Transverse colon (tissue), 4 donors: ENCODE measurements at regions not wholly inside any gene's neighbourhood (a gene's known extent, or its start where the extent isn't known, plus 50 kb on each side); places are given as distances from the start of the nearest gene placed in this dataset.
"Not testable (repeated sequence)": the region's sequence is repeated elsewhere in the genome, so short reads cannot be mapped to it uniquely, and the experiment has no call there.

ENCODE experiments used
- DNase-seq: peaks from one replicate; pipeline ENCODE4 v3.0.0-alpha.2; 2019
- H3K27ac ChIP-seq, 4 donors: fragments of 200-600 bp; sonication (generic); 2 replicates each; pipeline ENCODE4 v1.5.1; 2016 to 2018; ENCODE audit warnings: inconsistent platforms in 4 of 4
- H3K27me3 ChIP-seq: fragments of 200-600 bp; sonication (generic); 2 replicates; pipeline ENCODE4 v1.5.1; 2017; ENCODE audit warnings: inconsistent platforms
- H3K36me3 ChIP-seq, 4 donors: fragments of 200-600 bp; sonication (generic); 2 replicates each; pipeline ENCODE4 v1.5.1; 2017 to 2019; ENCODE audit warnings: inconsistent platforms in 4 of 4
- H3K4me1 ChIP-seq, 4 donors: fragments of 200-600 bp; sonication (generic); 2 replicates each; pipeline ENCODE4 v1.5.1; 2017 to 2020; ENCODE audit warnings: inconsistent platforms in 4 of 4
- H3K4me3 ChIP-seq, 4 donors: fragments of 200-600 bp; sonication (generic); 1 replicate in 1 of 4; 2 replicates in 3 of 4; pipeline versions ENCODE4 v1.5.1 to v1.6.1; 2017 to 2019; ENCODE audit warnings: inconsistent platforms in 4 of 4
- H3K9me3 ChIP-seq, 2 donors: fragments of 200-600 bp; sonication (generic); 2 replicates each; pipeline ENCODE4 v1.5.1; 2017 to 2019; ENCODE audit warnings: inconsistent platforms in 2 of 2
- EP300 ChIP-seq: sonication (generic); formaldehyde crosslinking; IDR thresholded peaks from one replicate; pipeline ENCODE4 v1.6.1; 2017; ENCODE audit warnings: antibody characterized with exemption, low read depth
- POLR2A ChIP-seq: fragments of 450-650 bp; IDR thresholded peaks from one replicate; pipeline ENCODE4 v1.6.1; 2016; ENCODE audit warnings: antibody characterized with exemption, mild to moderate bottlenecking, moderate library complexity
- POLR2AphosphoS5 ChIP-seq, 3 donors: sonication (generic); formaldehyde crosslinking; IDR thresholded peaks; one replicate each; pipeline ENCODE4 v1.6.1; 2016; ENCODE audit warnings: antibody characterized with exemption in 3 of 3
- WGBS, 2 donors: methylation state at CpG; one replicate each; pipeline ENCODE4 v1.1.5; 2018; ENCODE audit warnings: low coverage in 1 of 2; 5-methylcytosine and 5-hydroxymethylcytosine counted together
- in situ Hi-C, 4 donors: fragments of 200-750 bp; cut with MboI; loops; one replicate each; pipeline versions ENCODE4 v1.15.0 to v1.15.1; 2017; ENCODE audit warnings: low sequenced_read_pairs in 3 of 4, low pct_ligation_motif_present in 1 of 4, low pct_unique_long_range_greater_than_20kb in 1 of 4
- intact Hi-C: fragments of 100-400 bp; cut with DNase I; formaldehyde crosslinking; loops from one replicate; pipeline ENCODE4 v1.15.1; 2023; ENCODE audit warnings: low total_unique reads
- TF ChIP-seq, protein P1 (sequence below), 5 experiments: fragments of 200-600 bp in 3 of 5; fragments of 450-650 bp in 2 of 5; sonication (generic) in 3 of 5; IDR thresholded peaks; 1 replicate in 2 of 5; 2 replicates in 3 of 5; pipeline ENCODE4 v1.5.1; 2016 to 2017; ENCODE audit warnings: antibody characterized with exemption in 5 of 5, inconsistent platforms in 3 of 5, mild to moderate bottlenecking in 2 of 5, moderate library complexity in 1 of 5

DNA sequence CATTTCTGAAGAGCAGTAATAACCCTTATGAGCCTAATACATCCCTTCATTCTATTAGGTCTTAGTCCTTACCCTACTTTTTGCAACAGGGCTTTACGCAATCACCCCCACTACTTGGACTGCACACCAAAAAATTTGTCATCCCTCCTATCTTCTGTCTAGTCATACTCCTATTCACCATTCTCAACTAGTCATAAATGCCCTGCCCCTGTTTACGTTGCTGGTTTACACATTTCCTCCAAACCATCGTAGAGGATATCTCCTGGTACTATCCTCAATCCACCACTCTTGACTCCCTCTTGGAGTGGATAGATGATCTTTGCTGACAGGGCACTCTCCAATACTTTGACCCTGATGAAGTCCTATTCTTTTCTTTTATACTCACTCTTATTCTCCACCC lies 98.2 kb upstream of the CCNG1 start:
- no peak for DNase-seq
- Histone ChIP-seq H3K27ac (no peak overlapping the region), H3K27me3 (no peaks in the 10 kb centered on the region), H3K9me3 (no peaks in the 10 kb centered on the region), H3K4me3 (no peak overlapping the region), H3K4me1 (no peaks in the 10 kb centered on the region), H3K36me3 (no peaks in the 10 kb centered on the region)
- in situ Hi-C loops, result loop anchor here in 1 of 4 donors (25.0 kb wide), 1 partner anchor 1777 kb away; no protein-coding TSS in a partner anchor
- WGBS, 2 donors, result 43 to 100% methylated on average over 1 to 3 of the region's 3 CpGs
- TF ChIP-seq POLR2AphosphoS5 (IDR thresholded peaks at IDR 0.05) (no peak), EP300 (no peak), POLR2A (no peak)
- TF ChIP-seq, protein P1, sequence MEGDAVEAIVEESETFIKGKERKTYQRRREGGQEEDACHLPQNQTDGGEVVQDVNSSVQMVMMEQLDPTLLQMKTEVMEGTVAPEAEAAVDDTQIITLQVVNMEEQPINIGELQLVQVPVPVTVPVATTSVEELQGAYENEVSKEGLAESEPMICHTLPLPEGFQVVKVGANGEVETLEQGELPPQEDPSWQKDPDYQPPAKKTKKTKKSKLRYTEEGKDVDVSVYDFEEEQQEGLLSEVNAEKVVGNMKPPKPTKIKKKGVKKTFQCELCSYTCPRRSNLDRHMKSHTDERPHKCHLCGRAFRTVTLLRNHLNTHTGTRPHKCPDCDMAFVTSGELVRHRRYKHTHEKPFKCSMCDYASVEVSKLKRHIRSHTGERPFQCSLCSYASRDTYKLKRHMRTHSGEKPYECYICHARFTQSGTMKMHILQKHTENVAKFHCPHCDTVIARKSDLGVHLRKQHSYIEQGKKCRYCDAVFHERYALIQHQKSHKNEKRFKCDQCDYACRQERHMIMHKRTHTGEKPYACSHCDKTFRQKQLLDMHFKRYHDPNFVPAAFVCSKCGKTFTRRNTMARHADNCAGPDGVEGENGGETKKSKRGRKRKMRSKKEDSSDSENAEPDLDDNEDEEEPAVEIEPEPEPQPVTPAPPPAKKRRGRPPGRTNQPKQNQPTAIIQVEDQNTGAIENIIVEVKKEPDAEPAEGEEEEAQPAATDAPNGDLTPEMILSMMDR (IDR thresholded peaks at IDR 0.05), result no peak
- intact Hi-C loops, result no loop called here

DNA sequence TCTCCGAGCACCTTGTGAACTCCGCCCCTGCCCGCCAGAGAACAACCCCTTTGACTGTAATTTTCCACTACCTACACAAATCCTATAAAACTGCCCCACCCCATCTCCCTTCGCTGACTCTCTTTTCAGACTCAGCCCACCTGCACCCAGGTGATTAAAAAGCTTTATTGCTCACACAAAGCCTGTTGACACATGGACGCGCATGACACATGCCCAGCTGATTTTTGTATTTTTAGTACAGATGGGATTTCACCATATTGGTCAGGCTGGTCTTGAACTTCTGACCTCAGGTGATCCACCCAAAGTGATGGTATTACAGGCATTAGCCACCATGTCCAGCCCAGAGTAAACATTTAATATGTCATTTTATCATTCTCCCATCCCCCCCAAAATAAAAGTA lies 97.0 kb upstream of the CCNG1 start:
- DNase-seq, intact Hi-C loops: not testable (repeated sequence)

DNA sequence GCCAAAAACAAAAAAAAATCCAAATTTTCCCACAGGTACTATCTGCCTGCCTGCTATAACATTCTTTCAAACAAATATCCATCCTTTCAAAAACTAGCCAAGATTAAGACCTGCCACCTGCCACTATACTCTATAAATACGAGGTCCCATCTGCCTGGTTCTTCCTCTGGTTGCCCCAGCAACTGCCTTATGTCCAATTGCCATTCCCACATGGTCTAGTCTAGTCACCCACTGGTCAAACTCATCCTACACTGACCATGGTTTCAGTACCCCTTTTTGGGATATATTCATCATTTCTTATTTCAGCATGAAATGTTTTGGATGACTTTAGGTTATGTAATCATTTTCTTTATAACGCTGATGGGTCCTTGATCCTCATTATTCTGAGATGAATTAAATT lies 95.1 kb upstream of the CCNG1 start:
- no peak for DNase-seq
- intact Hi-C loops (no loop called here), in situ Hi-C loops (loop anchor here in 1 of 4 donors (25.0 kb wide), 1 partner anchor 1780 kb away; no protein-coding TSS in a partner anchor)
- Histone ChIP-seq H3K27me3 (no peaks in the 10 kb centered on the region), H3K36me3 (no peaks in the 10 kb centered on the region), H3K9me3 (no peaks in the 10 kb centered on the region), H3K4me1 (no peaks in the 10 kb centered on the region), H3K27ac (no peak overlapping the region), H3K4me3 (no peak overlapping the region)
- no peak for TF ChIP-seq POLR2A
- TF ChIP-seq EP300, result no peak
- TF ChIP-seq, protein P1 (IDR thresholded peaks at IDR 0.05), result no peak
- TF ChIP-seq POLR2AphosphoS5 (IDR thresholded peaks at IDR 0.05), result no peak
- 68 to 69% methylated on average over 2 of the region's 2 CpGs for WGBS, 2 donors

More for the DNA sequence above, 97.0 kb upstream of the CCNG1 start:
- 72 to 84% methylated on average over 6 of the region's 6 CpGs for WGBS, 2 donors
- not testable (repeated sequence) for H3K4me1 ChIP-seq, H3K4me3 ChIP-seq, H3K27me3 ChIP-seq, H3K9me3 ChIP-seq, H3K36me3 ChIP-seq, H3K27ac ChIP-seq
- in situ Hi-C loops, result loop anchor here in 1 of 4 donors (25.0 kb wide), 1 partner anchor 1778 kb away; no protein-coding TSS in a partner anchor

DNA sequence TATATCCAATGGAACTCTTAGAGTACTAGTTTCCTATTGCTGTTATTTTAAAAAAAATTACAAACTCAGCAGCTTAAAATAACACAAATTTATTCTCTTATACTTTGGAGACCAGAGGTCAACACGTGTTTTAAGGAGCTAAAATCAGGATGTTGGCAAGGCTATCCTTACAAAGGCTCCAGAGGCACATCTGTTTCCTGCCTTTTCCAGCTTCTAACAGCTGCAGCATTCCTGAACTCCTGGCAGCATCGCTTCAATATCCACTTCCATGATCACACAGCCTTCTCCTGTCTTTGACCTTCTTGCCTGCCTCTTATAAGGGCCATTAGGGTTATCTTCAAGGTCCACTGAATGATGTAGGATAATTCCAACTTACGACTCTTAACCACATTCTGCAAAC lies 92.2 kb upstream of the CCNG1 start:
- no peaks in the 10 kb centered on the region for H3K27me3 ChIP-seq
- intact Hi-C loops (no loop called here), in situ Hi-C loops (loop anchor here in 1 of 4 donors (25.0 kb wide), 1 partner anchor 1783 kb away; no protein-coding TSS in a partner anchor)
- no peaks in the 10 kb centered on the region for H3K36me3 ChIP-seq
- 6 to 51% methylated on average over 2 to 3 of the region's 3 CpGs for WGBS, 2 donors
- no peak overlapping the region for H3K27ac ChIP-seq
- TF ChIP-seq POLR2AphosphoS5 (IDR thresholded peaks at IDR 0.05) (no peak), EP300 (no peak), POLR2A (no peak)
- TF ChIP-seq, protein P1 (IDR thresholded peaks at IDR 0.05), result no peak
- H3K4me1 ChIP-seq, result no peaks in the 10 kb centered on the region
- no peak overlapping the region for H3K4me3 ChIP-seq
- DNase-seq, result no peak
- no peaks in the 10 kb centered on the region for H3K9me3 ChIP-seq

DNA sequence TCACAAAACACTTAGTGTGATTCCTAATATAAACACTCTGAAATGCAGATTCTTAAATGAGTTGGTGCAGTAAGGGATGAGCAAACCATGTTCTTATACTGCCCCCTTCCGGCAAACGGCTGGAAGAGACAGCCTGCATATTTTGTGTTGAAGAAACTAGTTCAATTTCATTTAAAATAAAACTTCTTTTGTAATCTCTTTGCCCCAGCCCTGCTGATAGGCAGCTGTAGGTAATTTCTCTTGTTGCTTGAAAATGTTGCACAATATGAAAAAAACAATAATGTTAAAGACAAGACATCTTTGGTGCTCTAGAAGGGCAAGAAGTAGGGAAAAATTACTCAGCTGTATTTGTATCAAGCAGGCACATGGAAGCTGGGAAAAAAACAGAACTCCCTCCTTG lies 89.7 kb upstream of the CCNG1 start:
- Histone ChIP-seq H3K4me3 (no peak overlapping the region), H3K36me3 (no peaks in the 10 kb centered on the region), H3K27ac (no peak overlapping the region), H3K9me3 (no peaks in the 10 kb centered on the region), H3K27me3 (no peaks in the 10 kb centered on the region), H3K4me1 (no peaks in the 10 kb centered on the region)
- DNase-seq, result peak; percentile 50
- 0% methylated on average over 2 of the region's 2 CpGs for WGBS, 2 donors
- in situ Hi-C loops (loop anchor here in 1 of 4 donors (25.0 kb wide), 1 partner anchor 1785 kb away; no protein-coding TSS in a partner anchor), intact Hi-C loops (no loop called here)
- TF ChIP-seq EP300 (no peak), POLR2AphosphoS5 (IDR thresholded peaks at IDR 0.05) (no peak)
- TF ChIP-seq, protein P1 (IDR thresholded peaks at IDR 0.05), result peak; percentile 63 to 82 (median 74)
